ENCODE measurements at regions not wholly inside any gene's neighbourhood (a gene's known extent, or its start where the extent isn't known, plus 50 kb on each side); places are given as distances from the start of the nearest gene placed in this dataset.

GRCh38 chr3:28949580-28949979 is 331.3 kb upstream of the RBMS3 start:
- DNase-seq (ENCODE audit: low read depth) = no peak
- H3K4me3 ChIP-seq (ENCODE audit: low read depth, low read length) = no peak overlapping the region
- no peak for TF ChIP-seq CTCF (conservative IDR thresholded peaks at IDR 0.05; ENCODE audit: low read depth, low read length)

DNA sequence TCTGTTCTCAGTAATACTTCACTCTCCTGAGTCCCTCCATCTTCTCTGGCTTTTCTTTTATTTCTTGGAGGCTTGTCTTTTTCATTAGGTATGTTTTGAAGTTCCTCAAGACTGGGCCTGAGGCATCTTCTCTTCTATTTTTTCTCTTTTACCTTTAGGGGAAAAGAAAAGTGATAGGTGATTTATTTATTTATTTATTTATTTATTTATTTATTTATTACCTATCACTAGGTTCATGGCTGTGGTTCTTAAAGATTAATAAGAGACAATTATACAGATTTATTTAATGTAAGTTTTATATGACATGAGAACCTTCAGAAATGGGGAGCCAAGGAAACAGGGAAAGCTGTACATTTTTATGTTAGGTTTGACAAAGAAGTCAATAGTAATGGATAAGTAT is 330.3 kb upstream of the RBMS3 start:
- no peak for TF ChIP-seq CTCF (conservative IDR thresholded peaks at IDR 0.05; ENCODE audit: low read depth, low read length)
- H3K4me3 ChIP-seq (ENCODE audit: low read depth, low read length) = no peak overlapping the region
- no peak for DNase-seq (ENCODE audit: low read depth)

DNA sequence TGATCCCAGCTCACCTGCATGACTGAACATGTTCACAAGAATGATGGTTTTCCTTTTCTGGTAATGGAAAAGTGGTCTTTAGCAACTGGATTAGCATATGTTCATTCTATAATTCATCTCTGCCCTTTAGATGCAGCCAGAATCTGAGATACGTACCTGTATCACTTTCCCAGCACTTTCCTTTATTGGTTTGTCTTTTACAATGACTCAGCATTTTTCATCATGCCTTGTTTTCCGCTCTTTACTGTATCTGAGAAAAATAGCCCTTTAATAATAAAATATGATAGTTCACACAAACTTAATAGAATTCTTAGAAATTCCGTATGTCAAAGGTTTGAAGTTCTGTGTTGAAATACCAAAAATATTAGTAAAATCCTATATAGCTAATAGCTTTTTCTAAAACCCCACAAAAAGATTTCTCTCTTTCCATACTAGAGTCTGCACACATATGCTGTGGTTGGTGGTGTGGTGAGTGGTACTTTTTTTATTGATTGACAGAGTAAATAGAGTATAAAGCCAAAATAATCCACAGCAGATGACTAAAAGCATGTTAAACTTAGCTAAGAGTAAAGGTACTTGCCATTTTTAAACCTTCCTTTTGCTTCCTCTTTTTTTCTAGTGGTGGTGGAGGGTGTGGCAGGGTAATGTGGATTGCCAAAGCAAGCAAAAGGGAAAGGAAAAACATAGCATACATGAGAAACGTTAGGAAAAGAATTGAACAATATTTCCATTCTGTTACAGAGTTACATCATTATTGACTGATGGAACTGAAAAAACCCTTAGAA is 328.9 kb upstream of the RBMS3 start:
- H3K4me3 ChIP-seq (ENCODE audit: low read depth, low read length) = no peak overlapping the region
- no peak for TF ChIP-seq CTCF (conservative IDR thresholded peaks at IDR 0.05; ENCODE audit: low read depth, low read length)
- no peak for DNase-seq (ENCODE audit: low read depth)

DNA sequence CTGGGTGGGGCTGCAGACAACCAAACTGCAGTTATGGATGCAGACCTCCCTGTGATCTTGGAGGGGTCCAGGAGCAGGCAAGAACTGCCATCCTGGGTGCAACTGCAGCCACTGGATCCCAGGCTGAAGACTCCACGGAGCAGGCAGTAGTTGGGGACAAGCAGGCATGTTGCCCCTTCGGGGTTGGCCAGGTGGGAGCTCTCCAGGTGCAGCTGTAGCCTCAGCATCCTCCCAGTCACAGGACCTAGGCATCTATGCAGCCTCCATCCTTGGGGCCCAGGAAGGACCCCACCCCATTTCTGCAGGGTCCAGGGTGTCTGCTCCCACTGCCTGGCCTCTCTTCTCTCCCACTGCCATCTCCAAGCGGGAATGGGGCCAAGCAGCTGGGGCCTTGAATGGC is 322.2 kb upstream of the RBMS3 start:
- no peak overlapping the region for H3K4me3 ChIP-seq (ENCODE audit: low read depth, low read length)
- no peak for TF ChIP-seq CTCF (conservative IDR thresholded peaks at IDR 0.05; ENCODE audit: low read depth, low read length)
- DNase-seq (ENCODE audit: low read depth) = no peak

DNA sequence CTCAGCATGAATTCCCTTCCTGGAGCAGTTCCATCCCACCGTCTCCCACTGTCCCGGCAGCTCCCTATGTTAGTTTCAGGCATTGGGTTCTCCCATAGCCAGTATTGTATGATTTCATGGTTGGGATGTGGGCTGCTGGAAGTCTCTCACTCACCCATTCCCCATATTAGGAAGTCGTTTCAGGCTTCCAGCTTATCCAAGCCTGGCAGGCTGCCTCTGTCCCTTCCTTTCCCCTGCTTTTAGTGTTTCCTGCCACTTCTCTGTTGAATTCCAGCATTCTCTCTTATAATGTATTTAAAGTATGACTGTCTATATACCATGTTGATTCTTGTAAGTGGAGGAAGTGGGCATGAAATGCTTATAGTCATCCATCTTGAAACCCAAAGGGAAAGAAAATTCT is 309.7 kb upstream of the RBMS3 start:
- DNase-seq (ENCODE audit: low read depth) = no peak
- TF ChIP-seq CTCF (conservative IDR thresholded peaks at IDR 0.05; ENCODE audit: low read depth, low read length) = no peak
- H3K4me3 ChIP-seq (ENCODE audit: low read depth, low read length) = no peak overlapping the region

DNA sequence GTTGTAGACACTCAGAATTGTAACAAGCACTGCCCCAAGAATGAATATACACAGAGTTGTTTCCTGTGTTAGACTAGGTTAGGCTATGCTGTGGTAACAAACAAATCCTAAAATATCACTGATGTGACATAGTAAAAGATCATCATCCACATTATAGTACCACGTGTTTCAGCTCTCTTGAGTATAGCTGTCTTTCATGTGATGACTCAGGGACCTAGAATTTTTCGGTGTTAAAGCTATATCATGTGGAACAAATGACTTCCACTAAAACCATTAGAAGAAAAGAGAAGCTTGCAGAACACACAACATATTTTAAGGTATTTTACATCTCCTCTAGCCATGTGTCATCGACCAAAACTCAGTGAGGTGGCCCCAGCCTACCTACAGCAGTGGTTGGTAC is 307.9 kb upstream of the RBMS3 start:
- DNase-seq (ENCODE audit: low read depth) = peak; percentile 47
- no peak overlapping the region for H3K4me3 ChIP-seq (ENCODE audit: low read depth, low read length)
- no peak for TF ChIP-seq CTCF (conservative IDR thresholded peaks at IDR 0.05; ENCODE audit: low read depth, low read length)

- TF ChIP-seq CTCF (conservative IDR thresholded peaks at IDR 0.05; ENCODE audit: low read depth, low read length) = no peak
- DNase-seq (ENCODE audit: low read depth) = peak; percentile 39
- H3K4me3 ChIP-seq (ENCODE audit: low read depth, low read length) = no peak overlapping the region
These were observed 307.3 kb upstream of the RBMS3 start for GRCh38 chr3:28973609-28974008.

Data from epithelial cell of proximal tubule (primary cell).